RPMI8226 (cell line): ENCODE measurements at regions not wholly inside any gene's neighbourhood (a gene's known extent, or its start where the extent isn't known, plus 50 kb on each side); places are given as distances from the start of the nearest gene placed in this dataset.
"Not testable (repeated sequence)": the region's sequence is repeated elsewhere in the genome, so short reads cannot be mapped to it uniquely, and the experiment has no call there.

ENCODE experiments used
- DNase-seq: peaks from one replicate; pipeline ENCODE4 v3.0.0-alpha.2; 2015

GRCh38 chr19:28549680-28550277, 663.2 kb downstream of the UQCRFS1 start:
- peak; percentile 75 for DNase-seq

- DNase-seq: no peak
These were observed 666.7 kb downstream of the UQCRFS1 start for GRCh38 chr19:28546148-28546685.

GRCh38 chr19:28545397-28545796, 667.6 kb downstream of the UQCRFS1 start:
- DNase-seq: not testable (repeated sequence)

GRCh38 chr19:28544451-28545261, 668.3 kb downstream of the UQCRFS1 start:
- no peak for DNase-seq

GRCh38 chr19:28543244-28543776, 669.6 kb downstream of the UQCRFS1 start:
- no peak for DNase-seq

GRCh38 chr19:28542394-28543243, 670.3 kb downstream of the UQCRFS1 start:
- DNase-seq: no peak

GRCh38 chr19:28541602-28542393, 671.2 kb downstream of the UQCRFS1 start:
- no peak for DNase-seq

- DNase-seq: no peak
These were observed 671.9 kb downstream of the UQCRFS1 start for GRCh38 chr19:28541029-28541428.

- DNase-seq: not testable (repeated sequence)
These were observed 672.6 kb downstream of the UQCRFS1 start for GRCh38 chr19:28540385-28540784.

- DNase-seq: no peak
These were observed 673.2 kb downstream of the UQCRFS1 start for GRCh38 chr19:28539759-28540158.

- DNase-seq: not testable (repeated sequence)
These were observed 674.4 kb downstream of the UQCRFS1 start for GRCh38 chr19:28538579-28538978.

GRCh38 chr19:28537896-28538295, 675.1 kb downstream of the UQCRFS1 start:
- DNase-seq: no peak

- DNase-seq: peak; percentile 54
These were observed 675.9 kb downstream of the UQCRFS1 start for GRCh38 chr19:28537079-28537478.

GRCh38 chr19:28535352-28535775, 677.6 kb downstream of the UQCRFS1 start:
- peak; percentile 85 for DNase-seq

- no peak for DNase-seq
These were observed 678.1 kb downstream of the UQCRFS1 start for GRCh38 chr19:28534766-28535351.

GRCh38 chr19:28532765-28533341, 680.1 kb downstream of the UQCRFS1 start:
- DNase-seq: no peak

- no peak for DNase-seq
These were observed 681.0 kb downstream of the UQCRFS1 start for GRCh38 chr19:28531979-28532378.

GRCh38 chr19:28530406-28531035, 682.4 kb downstream of the UQCRFS1 start:
- peak; percentile 40 for DNase-seq

GRCh38 chr19:28526038-28526437, 686.9 kb downstream of the UQCRFS1 start:
- no peak for DNase-seq

- DNase-seq: no peak
These were observed 689.3 kb downstream of the UQCRFS1 start for GRCh38 chr19:28523619-28524018.

- no peak for DNase-seq
These were observed 690.4 kb downstream of the UQCRFS1 start for GRCh38 chr19:28522545-28522922.
